ENCODE measurements at regions not wholly inside any gene's neighbourhood (a gene's known extent, or its start where the extent isn't known, plus 50 kb on each side); places are given as distances from the start of the nearest gene placed in this dataset.

DNA sequence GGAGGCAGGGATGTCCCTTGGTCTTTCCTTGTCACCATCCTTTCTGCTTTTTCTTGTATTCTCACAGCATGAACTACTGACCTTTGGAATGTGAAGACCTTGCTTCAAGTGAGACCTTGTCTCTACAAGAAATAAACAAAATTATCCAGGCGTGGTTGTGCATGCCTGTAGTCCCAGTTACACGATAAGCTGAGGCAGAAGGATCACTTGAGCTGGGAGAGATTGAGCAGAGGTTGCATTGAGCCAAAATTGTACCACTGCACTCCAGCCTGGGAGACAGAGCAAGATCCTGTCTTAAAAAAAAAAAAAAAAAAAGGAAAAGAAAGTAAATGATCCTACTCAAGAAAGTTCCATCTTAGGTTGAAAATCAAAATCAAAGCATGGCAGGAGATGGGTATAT is 173.7 kb downstream of the IRS1 start:
- Histone ChIP-seq H2AFZ (ENCODE audit: low read depth, low read length) (no peak overlapping the region), H2BK12ac (ENCODE audit: low read length in 2 of 2) (no peak overlapping the region), H3K4ac (ENCODE audit: low read depth in 1 of 2, low read length in 2 of 2) (no peak overlapping the region), H4K8ac (ENCODE audit: low read length) (no peak overlapping the region), H3K4me3 (ENCODE audit: insufficient read depth in 1 of 2, low read depth in 1 of 2, low read length in 2 of 2) (no peak overlapping the region), H3K4me1 (ENCODE audit: control insufficient read depth, insufficient read depth, low read depth, low read length) (peaks cover 2% of the 10 kb centered on the region), H3K14ac (ENCODE audit: low read length in 2 of 2) (no peak overlapping the region), H2BK120ac (ENCODE audit: low read depth, low read length) (no peak overlapping the region), H2AK5ac (ENCODE audit: low read length, severe bottlenecking) (no peak overlapping the region), H3K27ac (ENCODE audit: low read length, poor library complexity, severe bottlenecking) (no peak overlapping the region), H3K27me3 (ENCODE audit: control insufficient read depth in 1 of 2, insufficient read depth in 1 of 2, low read length in 2 of 2) (no peaks in the 10 kb centered on the region), H2BK15ac (ENCODE audit: low read depth, poor library complexity, severe bottlenecking) (no peak overlapping the region), H3K9ac (ENCODE audit: low read length) (no peak overlapping the region), H3K4me2 (ENCODE audit: low read length, poor library complexity, severe bottlenecking) (no peak overlapping the region), H4K91ac (ENCODE audit: low read length) (no peak overlapping the region), H3K79me1 (replicated peaks; ENCODE audit: low read length, poor library complexity, severe bottlenecking) (no peaks in the 10 kb centered on the region), H3K9me3 (ENCODE audit: control insufficient read depth, low read length) (no peaks in the 10 kb centered on the region), H3K23ac (ENCODE audit: low read length in 2 of 2) (no peak overlapping the region), H3K36me3 (ENCODE audit: control insufficient read depth in 1 of 2, insufficient read depth in 2 of 2, low read depth in 1 of 2, low read length in 2 of 2) (no peaks in the 10 kb centered on the region), H2BK5ac (ENCODE audit: low read depth, low read length, poor library complexity, severe bottlenecking) (no peak overlapping the region), H3K18ac (ENCODE audit: low read depth in 1 of 2, low read length in 2 of 2) (no peak overlapping the region)
- no peak for DNase-seq
- 10% methylated on average over 2 of the region's 2 CpGs for WGBS

- H3K36me3 ChIP-seq (ENCODE audit: control insufficient read depth in 1 of 2, insufficient read depth in 2 of 2, low read depth in 1 of 2, low read length in 2 of 2), result no peaks in the 10 kb centered on the region
- no peaks in the 10 kb centered on the region for H3K27me3 ChIP-seq (ENCODE audit: control insufficient read depth in 1 of 2, insufficient read depth in 1 of 2, low read length in 2 of 2)
- H2AK5ac ChIP-seq (ENCODE audit: low read length, severe bottlenecking), result no peak overlapping the region
- no peak overlapping the region for H3K9ac ChIP-seq (ENCODE audit: low read length)
- no peak overlapping the region for H2BK120ac ChIP-seq (ENCODE audit: low read depth, low read length)
- no peak overlapping the region for H4K8ac ChIP-seq (ENCODE audit: low read length)
- H3K9me3 ChIP-seq (ENCODE audit: control insufficient read depth, low read length), result no peaks in the 10 kb centered on the region
- no peak overlapping the region for H3K14ac ChIP-seq (ENCODE audit: low read length in 2 of 2)
- no peak overlapping the region for H2AFZ ChIP-seq (ENCODE audit: low read depth, low read length)
- no peak overlapping the region for H3K4me2 ChIP-seq (ENCODE audit: low read length, poor library complexity, severe bottlenecking)
- no peak overlapping the region for H3K4me3 ChIP-seq (ENCODE audit: insufficient read depth in 1 of 2, low read depth in 1 of 2, low read length in 2 of 2)
- H2BK12ac ChIP-seq (ENCODE audit: low read length in 2 of 2), result no peak overlapping the region
- DNase-seq, result no peak
- H3K79me1 ChIP-seq (replicated peaks; ENCODE audit: low read length, poor library complexity, severe bottlenecking), result no peaks in the 10 kb centered on the region
- 70% methylated on average over 8 of the region's 13 CpGs for WGBS
- H3K27ac ChIP-seq (ENCODE audit: low read length, poor library complexity, severe bottlenecking), result no peak overlapping the region
- H3K4ac ChIP-seq (ENCODE audit: low read depth in 1 of 2, low read length in 2 of 2), result no peak overlapping the region
- H2BK5ac ChIP-seq (ENCODE audit: low read depth, low read length, poor library complexity, severe bottlenecking), result no peak overlapping the region
- no peak overlapping the region for H4K91ac ChIP-seq (ENCODE audit: low read length)
- no peak overlapping the region for H3K23ac ChIP-seq (ENCODE audit: low read length in 2 of 2)
- H3K18ac ChIP-seq (ENCODE audit: low read depth in 1 of 2, low read length in 2 of 2), result peak overlapping the region in 1 of 2 experiments; percentile 88
- H3K4me1 ChIP-seq (ENCODE audit: control insufficient read depth, insufficient read depth, low read depth, low read length), result peaks cover 2% of the 10 kb centered on the region
- H2BK15ac ChIP-seq (ENCODE audit: low read depth, poor library complexity, severe bottlenecking), result no peak overlapping the region
These were observed 175.8 kb downstream of the IRS1 start for GRCh38 chr2:226623587-226624368.

DNA sequence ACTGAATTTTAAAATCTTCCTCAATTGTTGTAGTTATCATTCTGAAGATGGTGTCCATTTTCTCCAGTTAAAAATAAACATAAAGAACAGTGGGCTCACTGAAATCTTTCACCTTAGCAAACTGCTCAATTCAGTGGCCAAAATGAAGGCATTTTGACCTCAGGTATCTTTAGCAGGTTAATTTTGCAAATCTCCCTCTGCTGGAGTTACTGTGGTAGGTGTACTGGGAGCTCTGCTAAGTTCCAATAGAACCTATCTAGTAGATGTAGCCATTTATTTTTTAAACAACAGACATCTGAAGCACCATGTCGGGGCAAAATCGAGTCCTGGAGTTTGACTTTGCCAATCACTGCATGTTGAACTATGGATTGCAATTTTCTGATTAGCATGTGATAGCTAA is 177.1 kb downstream of the IRS1 start:
- WGBS, result no CpG with 5 or more reads among the region's 2 CpGs

DNA sequence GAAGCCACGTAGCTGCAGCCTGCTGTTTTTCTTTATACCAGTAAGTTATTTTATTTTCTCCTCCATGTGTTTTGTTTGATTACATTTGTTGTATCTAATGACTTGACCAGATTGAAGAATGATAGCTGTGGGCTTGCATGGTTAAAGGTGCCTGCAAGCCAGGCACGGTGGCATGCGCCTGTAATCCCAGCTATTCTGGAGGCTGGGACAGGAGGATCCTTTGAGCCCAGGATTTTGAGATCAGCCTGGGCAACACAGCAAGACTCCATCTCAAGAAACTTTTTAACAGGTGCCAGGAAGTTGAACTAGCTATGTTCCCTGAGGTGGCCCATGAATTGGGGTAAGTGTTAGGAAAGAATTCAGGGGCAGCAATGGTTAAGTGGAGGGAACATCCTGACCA is 179.4 kb downstream of the IRS1 start:
- Histone ChIP-seq H2AFZ (ENCODE audit: low read depth, low read length) (no peak overlapping the region), H3K4ac (ENCODE audit: low read depth in 1 of 2, low read length in 2 of 2) (no peak overlapping the region), H4K91ac (ENCODE audit: low read length) (no peak overlapping the region), H3K4me2 (ENCODE audit: low read length, poor library complexity, severe bottlenecking) (no peak overlapping the region), H3K14ac (ENCODE audit: low read length in 2 of 2) (peak overlapping the region in 1 of 2 experiments; percentile 31), H2BK12ac (ENCODE audit: low read length in 2 of 2) (peak overlapping the region in 1 of 2 experiments; percentile 68), H3K36me3 (ENCODE audit: control insufficient read depth in 1 of 2, insufficient read depth in 2 of 2, low read depth in 1 of 2, low read length in 2 of 2) (no peaks in the 10 kb centered on the region), H3K9ac (ENCODE audit: low read length) (no peak overlapping the region), H3K9me3 (ENCODE audit: control insufficient read depth, low read length) (no peaks in the 10 kb centered on the region), H2BK5ac (ENCODE audit: low read depth, low read length, poor library complexity, severe bottlenecking) (no peak overlapping the region), H3K27ac (ENCODE audit: low read length, poor library complexity, severe bottlenecking) (no peak overlapping the region), H3K4me3 (ENCODE audit: insufficient read depth in 1 of 2, low read depth in 1 of 2, low read length in 2 of 2) (no peak overlapping the region), H3K23ac (ENCODE audit: low read length in 2 of 2) (no peak overlapping the region), H2BK15ac (ENCODE audit: low read depth, poor library complexity, severe bottlenecking) (no peak overlapping the region), H3K27me3 (ENCODE audit: control insufficient read depth in 1 of 2, insufficient read depth in 1 of 2, low read length in 2 of 2) (no peaks in the 10 kb centered on the region), H3K79me1 (replicated peaks; ENCODE audit: low read length, poor library complexity, severe bottlenecking) (no peaks in the 10 kb centered on the region), H3K4me1 (ENCODE audit: control insufficient read depth, insufficient read depth, low read depth, low read length) (peaks cover 2% of the 10 kb centered on the region), H4K8ac (ENCODE audit: low read length) (no peak overlapping the region), H3K18ac (ENCODE audit: low read depth in 1 of 2, low read length in 2 of 2) (peak overlapping the region in 1 of 2 experiments; percentile 54), H2BK120ac (ENCODE audit: low read depth, low read length) (no peak overlapping the region), H2AK5ac (ENCODE audit: low read length, severe bottlenecking) (no peak overlapping the region)
- WGBS, result 100% methylated on average over 2 of the region's 3 CpGs
- no peak for DNase-seq

More for the DNA sequence above, 177.1 kb downstream of the IRS1 start:
- H2BK120ac ChIP-seq (ENCODE audit: low read depth, low read length), result no peak overlapping the region
- H3K14ac ChIP-seq (ENCODE audit: low read length in 2 of 2), result no peak overlapping the region
- H3K4ac ChIP-seq (ENCODE audit: low read depth in 1 of 2, low read length in 2 of 2), result no peak overlapping the region
- no peak overlapping the region for H2AK5ac ChIP-seq (ENCODE audit: low read length, severe bottlenecking)
- H3K23ac ChIP-seq (ENCODE audit: low read length in 2 of 2), result no peak overlapping the region
- no peak overlapping the region for H3K4me3 ChIP-seq (ENCODE audit: insufficient read depth in 1 of 2, low read depth in 1 of 2, low read length in 2 of 2)
- H3K27me3 ChIP-seq (ENCODE audit: control insufficient read depth in 1 of 2, insufficient read depth in 1 of 2, low read length in 2 of 2), result no peaks in the 10 kb centered on the region
- H4K8ac ChIP-seq (ENCODE audit: low read length), result no peak overlapping the region
- H2BK12ac ChIP-seq (ENCODE audit: low read length in 2 of 2), result no peak overlapping the region
- no peak overlapping the region for H2BK15ac ChIP-seq (ENCODE audit: low read depth, poor library complexity, severe bottlenecking)
- H4K91ac ChIP-seq (ENCODE audit: low read length), result no peak overlapping the region
- H2BK5ac ChIP-seq (ENCODE audit: low read depth, low read length, poor library complexity, severe bottlenecking), result no peak overlapping the region
- no peak overlapping the region for H3K27ac ChIP-seq (ENCODE audit: low read length, poor library complexity, severe bottlenecking)
- H3K36me3 ChIP-seq (ENCODE audit: control insufficient read depth in 1 of 2, insufficient read depth in 2 of 2, low read depth in 1 of 2, low read length in 2 of 2), result no peaks in the 10 kb centered on the region
- H2AFZ ChIP-seq (ENCODE audit: low read depth, low read length), result no peak overlapping the region
- no peak overlapping the region for H3K9ac ChIP-seq (ENCODE audit: low read length)
- H3K18ac ChIP-seq (ENCODE audit: low read depth in 1 of 2, low read length in 2 of 2), result no peak overlapping the region
- no peak for DNase-seq
- H3K9me3 ChIP-seq (ENCODE audit: control insufficient read depth, low read length), result no peaks in the 10 kb centered on the region
- H3K79me1 ChIP-seq (replicated peaks; ENCODE audit: low read length, poor library complexity, severe bottlenecking), result no peaks in the 10 kb centered on the region
- H3K4me1 ChIP-seq (ENCODE audit: control insufficient read depth, insufficient read depth, low read depth, low read length), result peaks cover 2% of the 10 kb centered on the region
- H3K4me2 ChIP-seq (ENCODE audit: low read length, poor library complexity, severe bottlenecking), result no peak overlapping the region

All from mesenchymal stem cell (in vitro differentiated cells and primary cell).